GM21447 (cell line): ENCODE measurements at regions not wholly inside any gene's neighbourhood (a gene's known extent, or its start where the extent isn't known, plus 50 kb on each side); places are given as distances from the start of the nearest gene placed in this dataset.
"Not testable (repeated sequence)": the region's sequence is repeated elsewhere in the genome, so short reads cannot be mapped to it uniquely, and the experiment has no call there.

Experiments
- ATAC-seq: cut with Tn5 transposase; IDR thresholded peaks from one replicate; pipeline ENCODE4 v1.9.1; 2021; ENCODE audit not compliant: unreplicated experiment

DNA sequence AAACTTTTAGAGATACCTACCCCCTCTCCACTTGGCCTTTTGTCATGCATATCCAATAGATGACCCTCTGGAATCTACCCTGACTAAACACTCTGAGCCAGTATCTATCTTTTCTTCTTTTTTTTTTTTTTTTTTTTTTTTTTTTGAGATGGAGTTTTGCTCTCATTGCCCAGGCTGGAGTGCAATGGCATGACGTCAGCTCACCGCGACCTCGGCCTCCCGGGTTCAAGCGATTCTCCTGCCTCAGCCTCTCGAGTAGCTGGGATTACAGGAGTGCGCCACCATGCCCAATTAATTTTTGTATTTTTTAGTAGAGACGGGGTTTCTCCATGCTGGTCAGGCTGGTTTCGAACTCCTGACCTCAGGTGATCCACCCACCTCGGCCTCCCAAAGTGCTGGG, 50.8 kb upstream of the GRIN2B start:
- ATAC-seq, result not testable (repeated sequence)

DNA sequence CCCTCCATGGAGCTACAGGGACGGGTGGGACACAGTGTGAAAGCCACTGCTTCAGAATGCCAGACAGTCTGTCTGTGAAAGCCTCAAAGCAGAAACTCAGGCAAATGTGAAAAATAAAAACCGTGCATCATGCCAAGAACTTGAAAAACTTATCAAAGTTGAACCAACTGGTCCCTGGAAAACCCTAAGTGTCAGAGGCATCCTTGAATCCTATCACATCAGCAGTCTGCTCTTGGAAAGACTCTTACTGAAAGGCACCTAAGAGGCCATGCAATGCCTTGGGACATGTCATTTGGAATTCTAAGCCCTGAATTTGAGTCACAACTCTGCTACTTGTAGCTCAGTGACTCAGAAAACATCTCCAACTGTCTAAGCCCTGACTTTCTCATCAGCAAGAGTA, 62.4 kb upstream of the GRIN2B start:
- ATAC-seq, result no peak

GRCh38 chr12:14048941-14049545, 67.6 kb upstream of the GRIN2B start:
- ATAC-seq, result no peak

DNA sequence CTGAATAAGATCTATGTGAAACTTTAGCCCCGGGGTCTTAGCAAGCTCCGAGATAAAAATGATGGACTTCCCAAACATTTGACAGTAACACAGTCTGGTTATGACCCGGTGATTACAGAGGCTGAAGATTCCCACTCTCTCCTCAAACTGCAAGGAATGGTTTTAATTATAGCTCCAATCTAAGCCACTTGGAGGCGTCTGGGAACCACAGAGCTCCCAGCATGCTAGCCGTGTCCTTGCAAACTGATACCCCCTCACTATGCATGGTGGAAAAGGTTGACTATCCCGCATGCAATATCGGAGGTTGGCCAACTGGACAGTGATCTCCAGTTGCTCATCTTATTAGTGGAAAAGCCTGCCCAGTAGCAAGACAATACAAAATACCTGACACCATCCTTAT, 76.5 kb upstream of the GRIN2B start:
- ATAC-seq, result no peak

DNA sequence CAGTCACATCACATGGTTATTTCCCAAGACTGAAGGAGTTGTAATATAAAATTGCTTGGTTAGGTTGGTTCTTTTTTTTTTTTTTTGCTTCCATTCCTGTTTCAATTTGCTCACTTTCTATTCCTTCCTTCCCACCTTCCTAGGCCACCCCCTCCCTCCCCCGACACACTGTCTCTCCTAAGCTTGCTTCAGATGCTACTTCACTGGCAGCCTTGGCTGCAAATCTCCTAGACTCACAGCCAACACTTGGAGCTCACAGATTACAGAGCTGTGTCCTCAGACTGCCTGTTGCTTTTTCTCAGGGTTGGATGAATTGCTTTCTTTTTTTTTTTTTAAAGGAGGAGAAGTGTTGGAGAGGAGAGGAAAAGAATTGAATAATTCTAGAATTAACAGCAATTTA, 77.3 kb upstream of the GRIN2B start:
- ATAC-seq, result no peak

- no peak for ATAC-seq
Measured at GRCh38 chr12:14059548-14059947, 78.1 kb upstream of the GRIN2B start.

DNA sequence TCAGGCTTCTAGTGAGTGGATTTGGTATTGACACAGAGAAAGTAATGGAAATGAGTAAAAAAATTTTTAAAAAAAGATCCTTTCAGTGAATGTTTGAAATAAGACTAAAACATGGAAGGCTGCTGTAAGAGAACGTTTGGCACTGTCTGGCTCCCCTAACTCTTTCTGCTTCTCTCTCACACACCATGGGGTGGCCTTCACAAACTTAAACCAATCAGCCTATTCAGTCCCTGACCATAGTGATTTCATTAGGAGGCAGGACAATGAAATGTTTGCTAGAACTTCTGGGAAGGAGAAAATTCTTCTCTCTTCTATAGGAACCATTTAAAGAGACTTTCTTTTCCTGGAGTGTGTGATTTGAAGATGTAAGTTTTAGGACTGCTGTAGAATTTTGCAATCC, 84.2 kb upstream of the GRIN2B start:
- no peak for ATAC-seq

GRCh38 chr12:14066021-14066420, 84.6 kb upstream of the GRIN2B start:
- no peak for ATAC-seq

GRCh38 chr12:14068961-14069360, 87.6 kb upstream of the GRIN2B start:
- ATAC-seq, result no peak

DNA sequence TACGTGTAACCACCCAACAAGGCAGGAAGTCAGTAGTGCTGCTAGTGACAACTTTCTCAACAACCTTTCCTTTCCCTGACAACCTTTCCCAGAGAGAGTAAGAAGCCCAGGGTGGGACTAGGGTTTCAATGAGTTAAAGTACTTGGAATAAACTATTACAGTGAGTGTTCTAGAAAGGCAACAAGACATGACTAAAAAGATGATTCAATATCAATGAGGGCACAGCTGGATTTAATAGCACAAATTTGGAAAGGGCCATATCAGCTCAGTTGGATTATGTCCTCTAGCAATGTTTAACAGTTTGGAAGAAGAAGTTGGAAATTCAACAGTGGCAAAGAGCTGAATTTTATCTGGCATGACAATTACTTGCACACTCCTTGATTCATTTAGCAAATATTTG, 90.4 kb upstream of the GRIN2B start:
- ATAC-seq, result no peak

- ATAC-seq, result no peak
Measured at GRCh38 chr12:14072987-14073386, 91.6 kb upstream of the GRIN2B start.

GRCh38 chr12:14075797-14076393, 94.5 kb upstream of the GRIN2B start:
- no peak for ATAC-seq

DNA sequence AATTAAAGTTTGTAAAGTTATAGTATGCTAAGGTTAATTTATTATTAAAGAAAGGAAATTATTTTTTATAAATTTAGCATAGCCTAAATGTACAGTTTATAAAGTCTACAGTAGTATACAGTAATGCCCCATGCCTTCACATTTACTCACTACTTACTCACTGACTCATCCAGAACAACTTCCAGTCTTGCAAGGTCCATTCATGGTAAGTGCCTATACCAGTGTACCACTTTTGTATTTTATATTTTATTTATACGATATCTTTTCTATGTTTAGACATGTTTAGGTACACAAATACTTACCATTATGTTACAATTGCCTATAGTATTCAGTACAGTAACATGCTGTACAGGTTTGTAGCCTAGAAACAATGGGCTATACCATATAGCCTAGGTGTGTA, 95.1 kb upstream of the GRIN2B start:
- ATAC-seq, result no peak

- no peak for ATAC-seq
Measured at GRCh38 chr12:14086838-14087237, 105.4 kb upstream of the GRIN2B start.

DNA sequence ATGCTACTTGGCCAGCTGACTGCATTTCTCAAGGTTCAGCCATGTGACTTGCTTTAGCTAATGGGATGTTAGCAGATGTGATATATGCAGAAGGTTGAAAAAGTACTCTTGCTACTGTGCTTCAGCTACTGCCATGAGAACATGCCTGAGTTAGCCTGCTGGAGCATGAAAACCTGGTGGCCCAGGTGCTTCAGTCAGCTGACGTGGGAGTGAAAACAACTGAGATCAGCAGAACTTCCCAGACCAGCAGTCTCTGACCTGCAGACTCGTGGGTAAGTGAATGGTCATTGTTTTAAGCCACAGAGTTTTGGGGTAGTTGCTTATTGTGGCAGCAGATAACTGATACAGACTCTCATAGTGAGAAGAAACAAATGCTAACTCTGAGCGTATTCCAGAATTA, 118.6 kb upstream of the GRIN2B start:
- ATAC-seq, result no peak

DNA sequence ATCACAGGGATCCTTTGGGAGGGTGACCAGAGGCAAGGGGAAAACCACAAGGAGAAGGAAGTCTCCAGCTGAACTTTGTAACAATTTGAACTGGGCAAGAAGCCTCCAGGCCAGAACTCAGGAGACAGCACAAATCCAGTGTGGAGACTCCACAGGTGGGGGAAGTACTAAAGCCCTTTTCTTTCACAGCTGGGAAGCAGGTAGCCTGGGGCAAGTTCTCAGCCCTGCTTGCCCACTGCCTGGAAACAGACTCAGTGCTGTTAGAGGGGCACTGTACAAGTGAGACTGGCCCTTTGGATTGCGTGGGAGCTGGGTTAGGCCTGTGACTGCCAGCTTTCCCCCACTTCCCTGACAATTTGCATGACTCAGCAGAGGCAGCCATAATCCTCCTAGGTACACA, 120.2 kb upstream of the GRIN2B start:
- not testable (repeated sequence) for ATAC-seq

DNA sequence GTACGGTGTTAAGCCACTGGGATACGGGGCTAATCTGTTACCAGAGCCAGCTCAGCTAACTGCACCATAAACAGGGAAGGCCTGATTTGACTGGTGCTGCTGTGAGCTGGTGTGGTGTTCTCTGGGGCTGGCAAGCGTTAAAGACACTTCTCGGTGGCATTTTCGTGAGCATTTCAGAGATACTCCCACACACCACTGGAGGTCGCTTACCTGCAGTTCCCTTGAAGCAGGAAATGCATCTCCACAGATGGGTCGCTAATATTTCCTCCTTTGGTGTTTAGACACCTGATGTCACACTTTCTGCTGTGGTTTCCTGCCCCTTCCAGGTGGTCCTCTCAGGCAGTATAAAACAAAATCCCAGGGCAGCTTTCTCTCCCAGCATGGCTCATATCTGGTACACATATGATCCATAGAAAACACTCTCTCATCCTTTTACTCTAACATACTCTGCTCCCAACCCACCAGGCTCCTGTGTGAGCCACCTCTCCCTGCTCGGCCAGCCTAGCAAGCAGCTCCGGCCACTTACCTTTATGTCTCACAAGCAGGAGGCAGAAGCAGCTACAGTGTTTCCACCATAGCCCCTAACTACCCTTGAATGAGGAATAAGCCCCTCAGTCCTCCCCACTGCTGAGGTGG, 129.9 kb upstream of the GRIN2B start:
- ATAC-seq, result peak; percentile 98

DNA sequence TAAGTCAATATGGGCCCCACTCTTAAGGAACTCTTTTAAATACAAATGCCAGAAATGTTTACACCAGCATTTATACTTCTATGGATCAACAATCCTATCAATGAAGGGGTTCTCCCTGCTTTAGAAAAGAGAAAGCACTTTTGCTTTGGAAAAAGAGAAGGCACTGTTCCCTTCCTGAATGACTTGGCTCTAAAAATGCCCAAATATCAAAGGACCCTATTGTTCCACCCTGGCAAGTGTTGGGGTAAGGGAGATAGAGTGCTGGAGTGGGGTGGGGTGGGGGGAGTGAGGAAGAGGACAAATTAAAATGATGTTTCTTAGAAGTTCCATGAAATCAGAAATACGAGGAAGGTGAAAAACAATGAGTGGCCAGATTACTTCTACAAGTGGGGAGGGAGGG, 131.6 kb upstream of the GRIN2B start:
- no peak for ATAC-seq

DNA sequence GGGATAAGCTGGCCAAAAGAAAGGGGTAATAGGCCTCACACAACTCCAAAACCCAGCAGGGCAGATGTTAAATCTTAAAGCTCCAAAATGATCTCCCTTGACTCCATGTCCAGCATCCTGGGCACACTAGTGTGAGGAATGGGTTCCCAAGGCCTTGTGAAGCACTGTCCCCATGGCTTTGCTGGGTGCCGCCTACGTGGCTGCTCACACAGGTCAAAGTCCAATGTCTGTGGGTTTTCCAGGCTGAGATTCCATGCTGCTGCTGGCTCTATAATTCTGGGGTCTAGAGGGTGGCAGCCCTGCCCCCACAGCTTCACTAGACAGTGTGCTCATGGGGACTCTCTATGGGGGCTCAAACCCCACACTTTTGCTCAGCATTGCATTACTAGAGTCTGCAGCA, 145.3 kb upstream of the GRIN2B start:
- ATAC-seq, result no peak

- no peak for ATAC-seq
Measured at GRCh38 chr12:14129611-14130195, 148.3 kb upstream of the GRIN2B start.

DNA sequence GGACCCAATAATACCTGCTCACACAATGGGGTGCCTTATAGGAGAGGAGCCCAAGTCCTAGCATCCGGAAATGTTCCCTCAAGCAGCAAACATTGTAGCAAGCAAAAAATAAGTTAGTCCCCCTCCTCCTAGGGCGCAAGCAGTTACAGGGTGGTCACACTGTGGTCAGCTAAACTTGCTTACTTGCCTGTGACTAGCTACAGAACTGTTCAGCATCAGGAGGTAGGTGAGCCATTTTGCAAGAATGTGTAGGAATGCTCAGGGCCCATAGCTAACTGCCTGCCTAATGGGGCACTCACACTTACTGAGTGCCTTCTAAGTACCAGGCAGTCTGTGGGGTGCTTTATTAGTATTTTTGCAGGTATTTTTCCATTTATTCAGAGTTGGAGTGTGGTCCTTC, 154.6 kb upstream of the GRIN2B start:
- ATAC-seq, result no peak

GRCh38 chr12:14138495-14138894, 157.1 kb upstream of the GRIN2B start:
- ATAC-seq, result no peak
